ENCODE measurements at regions not wholly inside any gene's neighbourhood (a gene's known extent, or its start where the extent isn't known, plus 50 kb on each side); places are given as distances from the start of the nearest gene placed in this dataset.

GRCh38 chr6:82818727-82819126 lies 246.9 kb downstream of the UBE3D start:
- ATAC-seq (no peak), DNase-seq (no peak)
- no peak for TF ChIP-seq CTCF (IDR thresholded peaks at IDR 0.05)
- Histone ChIP-seq H3K27me3 (no peaks in the 10 kb centered on the region), H3K36me3 (no peaks in the 10 kb centered on the region), H3K4me3 (no peak overlapping the region), H3K4me1 (no peaks in the 10 kb centered on the region), H3K9me3 (no peaks in the 10 kb centered on the region), H3K27ac (no peak overlapping the region)
- intact Hi-C loops (cut with DNase I), result no loop called here

- intact Hi-C loops (cut with DNase I), result no loop called here
- no peak overlapping the region for H3K4me3 ChIP-seq
- no peak overlapping the region for H3K27ac ChIP-seq
- H3K27me3 ChIP-seq, result no peaks in the 10 kb centered on the region
- no peak for ATAC-seq
- TF ChIP-seq CTCF (IDR thresholded peaks at IDR 0.05), result no peak
- H3K36me3 ChIP-seq, result no peaks in the 10 kb centered on the region
- no peaks in the 10 kb centered on the region for H3K4me1 ChIP-seq
- DNase-seq, result no peak
- no peaks in the 10 kb centered on the region for H3K9me3 ChIP-seq
Measured at GRCh38 chr6:82823361-82823760, 242.3 kb downstream of the UBE3D start.

GRCh38 chr6:82832811-82833210 lies 232.8 kb downstream of the UBE3D start:
- Histone ChIP-seq H3K27ac (no peak overlapping the region), H3K4me3 (no peak overlapping the region), H3K9me3 (no peaks in the 10 kb centered on the region), H3K4me1 (no peaks in the 10 kb centered on the region), H3K27me3 (no peaks in the 10 kb centered on the region), H3K36me3 (no peaks in the 10 kb centered on the region)
- intact Hi-C loops (cut with DNase I), result no loop called here
- DNase-seq (no peak), ATAC-seq (no peak)
- no peak for TF ChIP-seq CTCF (IDR thresholded peaks at IDR 0.05)

- Histone ChIP-seq H3K4me3 (no peak overlapping the region), H3K27ac (no peak overlapping the region), H3K27me3 (no peaks in the 10 kb centered on the region), H3K4me1 (no peaks in the 10 kb centered on the region), H3K36me3 (no peaks in the 10 kb centered on the region), H3K9me3 (no peaks in the 10 kb centered on the region)
- no peak for TF ChIP-seq CTCF (IDR thresholded peaks at IDR 0.05)
- intact Hi-C loops (cut with DNase I), result no loop called here
- DNase-seq (no peak), ATAC-seq (no peak)
Measured at GRCh38 chr6:82833481-82833880, 232.2 kb downstream of the UBE3D start.

- Histone ChIP-seq H3K9me3 (no peaks in the 10 kb centered on the region), H3K4me1 (no peaks in the 10 kb centered on the region), H3K36me3 (no peaks in the 10 kb centered on the region), H3K27me3 (no peaks in the 10 kb centered on the region), H3K4me3 (no peak overlapping the region), H3K27ac (no peak overlapping the region)
- DNase-seq, result no peak
- TF ChIP-seq CTCF (IDR thresholded peaks at IDR 0.05), result no peak
- ATAC-seq, result no peak
- intact Hi-C loops (cut with DNase I), result no loop called here
Measured at GRCh38 chr6:82836022-82836575, 229.5 kb downstream of the UBE3D start.

GRCh38 chr6:82840571-82840970 lies 225.1 kb downstream of the UBE3D start:
- Histone ChIP-seq H3K4me3 (no peak overlapping the region), H3K27ac (no peak overlapping the region), H3K36me3 (no peaks in the 10 kb centered on the region), H3K27me3 (no peaks in the 10 kb centered on the region), H3K9me3 (no peaks in the 10 kb centered on the region), H3K4me1 (no peaks in the 10 kb centered on the region)
- DNase-seq (no peak), ATAC-seq (no peak)
- intact Hi-C loops (cut with DNase I), result no loop called here
- no peak for TF ChIP-seq CTCF (IDR thresholded peaks at IDR 0.05)
